B cell (primary cell): ENCODE measurements at regions not wholly inside any gene's neighbourhood (a gene's known extent, or its start where the extent isn't known, plus 50 kb on each side); places are given as distances from the start of the nearest gene placed in this dataset.

Source experiments
- ATAC-seq: fragments of 200-7000 bp; cut with Tn5 transposase; one replicate; pipeline ENCODE4 v1.10.0; 2021; ENCODE audit warnings: low read depth, mild to moderate bottlenecking, moderate number of reproducible peaks, moderate library complexity
- CTCF ChIA-PET: fragments of 350-600 bp; sonication (Branson Sonifier 250); formaldehyde crosslinking; loops from one replicate; lab custom pipeline; 2021; ENCODE audit warnings: antibody characterized with exemption, inconsistent platforms; lab: Charles Lee
- POLR2A ChIA-PET: fragments of 350-600 bp; sonication (Branson Sonifier 250); formaldehyde crosslinking; loops from one replicate; lab custom pipeline; 2021; ENCODE audit warnings: antibody characterized with exemption; lab: Charles Lee
- DNase-seq: peaks from one replicate; pipeline ENCODE4 v3.0.0; 2013
- H2AFZ ChIP-seq: 2 replicates; pipeline ENCODE4 v1.6.1; 2012; ENCODE audit warnings: mild to moderate bottlenecking, low read depth, low read length; ENCODE audit not compliant: insufficient read depth, poor library complexity, severe bottlenecking
- H3K27ac ChIP-seq, 2 donors: 1 replicate in 1 of 2; 2 replicates in 1 of 2; pipeline ENCODE4 v1.5.1; 2012 to 2013; ENCODE audit warnings: low read length in 2 of 2, mild to moderate bottlenecking in 2 of 2, moderate library complexity in 1 of 2
- H3K27me3 ChIP-seq, 4 experiments: fragments of 200-600 bp in 1 of 4; sonication (generic) in 1 of 4; replicated peaks in 1 of 4; 1 replicate in 2 of 4; 2 replicates in 2 of 4; pipeline versions ENCODE4 v1.6.1 to v1.7.0; 2013 to 2016; ENCODE audit warnings: low read length in 3 of 4, mild to moderate bottlenecking in 2 of 4, mixed read lengths in 1 of 4, moderate library complexity in 1 of 4; ENCODE audit not compliant: insufficient read depth in 4 of 4, control insufficient read depth in 3 of 4; ENCODE audit errors: control extremely low read depth in 1 of 4
- H3K36me3 ChIP-seq, 2 experiments: replicated peaks in 1 of 2; 1 replicate in 1 of 2; 2 replicates in 1 of 2; pipeline versions ENCODE4 v1.6.1 to v1.7.1; 2013; ENCODE audit warnings: low read length in 1 of 2; ENCODE audit not compliant: insufficient read depth in 2 of 2, control insufficient read depth in 1 of 2; ENCODE audit errors: control extremely low read depth in 1 of 2, extremely low read depth in 1 of 2
- H3K4me1 ChIP-seq, 2 donors: fragments of 200-600 bp in 1 of 2; sonication (generic) in 1 of 2; 1 replicate in 1 of 2; 2 replicates in 1 of 2; pipeline versions ENCODE4 v1.5.1 to v1.6.1; 2013 to 2017; ENCODE audit warnings: low read length in 2 of 2; ENCODE audit not compliant: control insufficient read depth in 2 of 2, insufficient read depth in 2 of 2
- H3K4me2 ChIP-seq: replicated peaks from 2 replicates; pipeline ENCODE3; 2012; ENCODE audit warnings: mild to moderate bottlenecking, low read depth, low read length; ENCODE audit not compliant: poor library complexity, severe bottlenecking
- H3K4me3 ChIP-seq, 5 experiments: fragments of 200-600 bp in 1 of 5; sonication (generic) in 1 of 5; 1 replicate in 3 of 5; 2 replicates in 2 of 5; pipeline versions ENCODE4 v1.5.1 to v1.7.0; 2011 to 2016; ENCODE audit warnings: low read length in 4 of 5, mild to moderate bottlenecking in 4 of 5, low read depth in 2 of 5, control low read depth in 1 of 5, moderate library complexity in 1 of 5; ENCODE audit not compliant: insufficient read depth in 1 of 5; ENCODE audit errors: control extremely low read depth in 1 of 5, extremely low read depth in 1 of 5
- H3K79me2 ChIP-seq: fragments of 200-600 bp; sonication (generic); one replicate; pipeline ENCODE4 v1.6.0; 2016; ENCODE audit warnings: low read length; ENCODE audit not compliant: control insufficient read depth, insufficient read depth
- H3K9ac ChIP-seq: fragments of 200-600 bp; sonication (generic); 2 replicates; pipeline ENCODE4 v1.6.1; 2017; ENCODE audit warnings: mild to moderate bottlenecking, low read length, moderate library complexity
- H3K9me3 ChIP-seq, 3 donors: one replicate each; pipeline versions ENCODE4 v1.6.1 to v1.7.1; 2013; ENCODE audit warnings: low read length in 2 of 3; ENCODE audit not compliant: control insufficient read depth in 2 of 3, insufficient read depth in 1 of 3; ENCODE audit errors: control extremely low read depth in 1 of 3
- H4K20me1 ChIP-seq: 2 replicates; pipeline ENCODE4 v1.6.0; 2012; ENCODE audit warnings: mild to moderate bottlenecking, low read length; ENCODE audit not compliant: insufficient read depth, control insufficient read depth, poor library complexity, severe bottlenecking
- H3K27ac Mint-ChIP-seq: one replicate; pipeline ENCODE4 v1.8.0; 2021; ENCODE audit warnings: mixed read lengths
- H3K27me3 Mint-ChIP-seq: one replicate; pipeline ENCODE4 v1.8.0; 2021; ENCODE audit warnings: mixed read lengths
- H3K4me1 Mint-ChIP-seq: one replicate; pipeline ENCODE4 v1.8.0; 2021; ENCODE audit warnings: mixed read lengths
- H3K4me3 Mint-ChIP-seq: one replicate; pipeline ENCODE4 v1.8.0; 2021; ENCODE audit warnings: mixed read lengths
- H3K9me3 Mint-ChIP-seq: one replicate; pipeline ENCODE4 v1.8.0; 2022; ENCODE audit warnings: mixed read lengths; ENCODE audit not compliant: insufficient read depth
- CTCF ChIP-seq: fragments of 200-600 bp; IDR thresholded peaks from one replicate; pipeline ENCODE4 v1.8.0; 2022; ENCODE audit warnings: antibody characterized with exemption, mild to moderate bottlenecking
- EZH2 ChIP-seq: IDR thresholded peaks from 2 replicates; pipeline ENCODE4 v1.6.1; 2012; ENCODE audit warnings: borderline replicate concordance, low read depth, mild to moderate bottlenecking, moderate library complexity, low read length; ENCODE audit not compliant: insufficient read depth, poor library complexity, severe bottlenecking
- WGBS: methylation state at CpG from one replicate; pipeline ENCODE4 v1.1.5; 2013; ENCODE audit warnings: missing lambda C conversion rate; ENCODE audit not compliant: insufficient coverage; 5-methylcytosine and 5-hydroxymethylcytosine counted together
- intact Hi-C: fragments of 100-400 bp; cut with micrococcal nuclease; formaldehyde crosslinking; loops from one replicate; pipeline ENCODE4 v1.10.0; 2022

DNA sequence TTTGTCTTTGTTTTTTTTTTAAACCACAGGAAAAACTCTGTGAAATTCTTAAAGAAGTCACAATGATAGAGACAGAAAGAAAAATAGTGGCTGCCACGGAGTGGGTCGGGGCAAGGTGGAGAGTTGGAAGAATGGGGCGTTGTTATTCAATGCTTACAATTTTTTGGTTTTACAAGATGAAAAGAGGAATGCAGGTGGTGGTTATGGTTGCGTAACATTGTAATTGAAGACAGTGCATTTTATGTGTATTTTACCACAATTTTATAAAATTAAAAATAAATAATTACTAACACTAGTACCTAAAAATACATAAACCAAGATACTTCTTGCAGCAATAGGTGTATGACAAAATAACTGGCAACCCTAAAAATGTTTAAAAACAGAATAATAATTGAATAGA lies 76.9 kb upstream of the VOPP1 start:
- H3K27me3 ChIP-seq, result no peaks in the 10 kb centered on the region
- ChIA-PET POLR2A (no interaction called here), CTCF (no interaction called here)
- H3K9me3 ChIP-seq, result no peaks in the 10 kb centered on the region
- H3K27ac ChIP-seq, result no peak overlapping the region
- no peak for TF ChIP-seq CTCF
- TF ChIP-seq EZH2, result no peak
- Mint-ChIP-seq H3K27me3 (peaks cover 13% of the 10 kb centered on the region), H3K9me3 (no peaks in the 10 kb centered on the region), H3K4me1 (no peaks in the 10 kb centered on the region), H3K27ac (no peak overlapping the region), H3K4me3 (no peak overlapping the region)
- no CpG with 5 or more reads among the region's 4 CpGs for WGBS
- H3K4me2 ChIP-seq, result no peak overlapping the region
- no peaks in the 10 kb centered on the region for H4K20me1 ChIP-seq
- H3K4me1 ChIP-seq, result no peaks in the 10 kb centered on the region
- no peaks in the 10 kb centered on the region for H3K36me3 ChIP-seq
- H3K4me3 ChIP-seq, result no peak overlapping the region
- H3K79me2 ChIP-seq, result no peaks in the 10 kb centered on the region
- H2AFZ ChIP-seq, result no peak overlapping the region
- no peak overlapping the region for H3K9ac ChIP-seq
- intact Hi-C loops, result no loop called here
- ATAC-seq (no peak), DNase-seq (no peak)

- DNase-seq, result no peak
- Histone ChIP-seq H3K4me2 (no peak overlapping the region), H2AFZ (no peak overlapping the region), H3K27me3 (no peaks in the 10 kb centered on the region), H3K79me2 (no peaks in the 10 kb centered on the region), H3K4me1 (peaks cover 5 to 7% of the 10 kb centered on the region in 2 donors), H4K20me1 (no peaks in the 10 kb centered on the region), H3K27ac (no peak overlapping the region), H3K9ac (no peak overlapping the region), H3K36me3 (no peaks in the 10 kb centered on the region), H3K9me3 (no peaks in the 10 kb centered on the region), H3K4me3 (no peak overlapping the region)
- ATAC-seq, result no peak
- H3K27ac Mint-ChIP-seq, result no peak overlapping the region
- H3K27me3 Mint-ChIP-seq, result peaks cover 4% of the 10 kb centered on the region
- no peak for TF ChIP-seq CTCF
- no peak for TF ChIP-seq EZH2
- peaks cover 5% of the 10 kb centered on the region for H3K4me1 Mint-ChIP-seq
- peaks cover 2% of the 10 kb centered on the region for H3K9me3 Mint-ChIP-seq
- WGBS, result no CpG with 5 or more reads among the region's 3 CpGs
- ChIA-PET CTCF (interaction anchor here (1.0 to 8.5 kb wide), 2 partner anchors 319 to 430 kb away, joined by 3 to 121 read pairs; partner anchors contain the start of gene NIPSNAP2), POLR2A (no interaction called here)
- H3K4me3 Mint-ChIP-seq, result no peak overlapping the region
- intact Hi-C loops, result no loop called here
These were observed 72.3 kb upstream of the VOPP1 start for GRCh38 chr7:55644567-55644966.
